NCI-H510A (cell line): ENCODE measurements at regions not wholly inside any gene's neighbourhood (a gene's known extent, or its start where the extent isn't known, plus 50 kb on each side); places are given as distances from the start of the nearest gene placed in this dataset.

Source experiments
- DNase-seq: peaks from one replicate; lab custom pipeline; 2025; lab: John Stamatoyannopoulos, UW

DNA sequence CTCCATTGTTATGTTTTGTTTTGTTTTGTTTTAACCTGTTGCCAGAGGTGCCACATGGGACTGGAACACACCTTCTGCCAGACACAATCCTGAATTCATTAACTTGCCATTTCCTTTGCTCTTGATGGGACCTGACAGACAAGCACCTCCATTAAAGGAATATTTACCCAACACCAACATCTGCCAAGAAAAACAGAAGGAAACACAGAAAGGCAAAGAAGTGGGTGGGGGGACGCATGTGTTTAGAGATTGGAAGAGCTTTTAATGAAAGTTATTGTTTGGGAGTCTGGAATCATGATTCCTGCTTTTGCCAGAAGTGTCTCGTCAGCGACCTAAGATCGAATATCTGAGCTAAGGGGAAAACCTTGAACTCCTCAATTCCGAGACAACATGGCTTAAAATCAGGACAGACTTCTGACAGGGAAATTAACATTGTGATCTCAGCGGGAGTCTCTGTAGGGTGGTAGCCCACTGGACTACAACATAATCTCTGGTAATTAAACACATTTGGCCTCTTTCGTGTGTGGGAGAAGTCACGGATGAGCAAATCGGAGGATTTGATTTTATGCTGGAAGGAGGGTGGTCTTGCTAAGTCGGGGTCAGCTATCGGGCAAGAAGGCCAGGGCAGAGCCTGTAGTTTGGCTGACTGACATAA lies 210.4 kb upstream of the FAR2 start:
- no peak for DNase-seq

DNA sequence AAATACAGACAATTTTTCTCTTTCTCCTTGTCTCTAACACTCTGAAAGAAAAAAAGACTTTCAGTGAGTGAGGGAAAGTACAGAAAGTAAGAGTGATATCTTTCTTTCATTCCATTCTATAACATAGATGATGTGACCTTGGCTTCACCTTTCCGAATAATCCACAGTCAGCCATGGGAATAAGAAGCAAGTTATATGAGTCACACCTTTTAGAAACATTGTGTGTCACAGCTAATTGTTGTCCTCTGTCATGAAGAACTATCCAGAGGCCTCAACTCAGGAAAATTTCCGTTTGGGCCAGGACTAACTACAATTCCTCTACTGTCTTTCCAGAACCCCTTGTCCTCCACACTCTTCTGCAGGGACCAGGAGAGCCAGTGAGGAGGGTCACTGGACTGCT lies 209.7 kb upstream of the FAR2 start:
- DNase-seq, result no peak

DNA sequence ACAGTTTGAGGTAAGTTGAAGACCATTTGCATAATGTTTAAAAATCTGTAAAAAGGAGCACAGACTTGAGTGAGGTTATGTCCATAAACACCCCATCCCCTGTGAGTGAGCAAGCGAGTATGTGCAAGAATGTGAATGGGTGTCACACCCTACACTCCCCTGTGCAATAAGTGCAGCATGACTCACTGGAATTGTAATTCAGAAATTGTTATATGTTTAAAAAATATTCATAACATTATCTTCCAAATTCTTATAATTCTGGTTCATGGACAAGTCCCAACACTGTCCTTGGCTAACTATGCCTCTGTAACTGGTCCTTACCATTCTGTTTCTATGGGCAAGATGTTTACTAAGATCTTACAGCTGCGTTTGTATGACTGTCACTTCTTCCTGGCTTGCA lies 207.8 kb upstream of the FAR2 start:
- DNase-seq, result no peak

DNA sequence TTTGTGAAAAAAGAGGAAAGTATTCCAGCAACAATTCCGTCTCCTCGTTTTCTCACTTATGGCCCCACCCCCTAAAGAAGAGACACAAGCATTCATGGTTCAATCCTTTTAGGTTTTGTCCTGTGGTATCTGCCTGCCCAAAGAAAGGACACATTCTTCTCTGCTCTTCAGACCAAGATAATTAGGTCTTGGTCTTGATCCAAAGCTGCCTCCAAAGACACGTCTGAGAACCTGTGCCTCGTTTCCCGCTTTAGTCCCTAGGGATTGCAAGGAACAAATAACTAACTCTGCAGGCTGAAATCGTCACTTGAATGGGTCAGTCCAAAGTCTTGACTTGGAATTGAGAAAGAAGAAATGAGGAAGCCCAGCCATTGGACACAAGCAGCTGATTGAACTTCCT lies 202.7 kb upstream of the FAR2 start:
- DNase-seq, result no peak

DNA sequence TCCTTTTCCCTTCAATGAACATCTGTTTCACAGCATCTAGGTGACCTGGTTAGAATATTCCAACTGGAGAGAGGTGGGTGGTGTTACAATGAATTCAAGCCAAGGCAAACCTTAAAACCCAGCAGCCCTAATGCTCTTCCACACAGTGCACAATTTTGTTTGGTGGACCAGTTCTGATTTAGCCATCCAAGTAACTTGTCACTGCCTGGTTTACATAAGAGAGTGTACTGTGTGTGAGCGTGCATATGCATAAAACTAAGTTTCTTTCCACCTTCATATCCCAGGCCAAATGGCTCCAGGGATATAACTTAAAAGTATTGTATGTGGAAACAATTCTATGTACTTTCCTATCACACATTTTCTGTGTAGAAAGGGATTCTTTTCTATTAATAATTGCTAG lies 200.4 kb upstream of the FAR2 start:
- no peak for DNase-seq

DNA sequence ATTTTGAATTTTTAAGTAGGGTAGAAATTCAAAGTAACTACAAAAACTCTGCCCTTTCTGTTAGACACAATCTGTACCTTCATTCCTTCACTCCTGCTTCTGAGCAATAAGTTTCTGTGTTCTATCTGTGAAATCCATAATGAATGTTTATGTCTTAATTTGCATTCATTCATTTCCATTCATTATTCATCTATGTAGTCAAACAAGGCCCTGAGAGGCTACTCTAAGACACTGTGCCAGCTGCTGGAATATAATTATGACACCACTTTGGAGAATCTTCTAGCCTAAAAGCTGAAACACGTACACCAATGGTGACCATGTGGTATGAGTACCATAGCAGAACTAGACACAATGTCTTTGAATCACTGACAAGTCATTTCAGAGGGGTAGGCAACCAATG lies 199.9 kb upstream of the FAR2 start:
- DNase-seq, result no peak

DNA sequence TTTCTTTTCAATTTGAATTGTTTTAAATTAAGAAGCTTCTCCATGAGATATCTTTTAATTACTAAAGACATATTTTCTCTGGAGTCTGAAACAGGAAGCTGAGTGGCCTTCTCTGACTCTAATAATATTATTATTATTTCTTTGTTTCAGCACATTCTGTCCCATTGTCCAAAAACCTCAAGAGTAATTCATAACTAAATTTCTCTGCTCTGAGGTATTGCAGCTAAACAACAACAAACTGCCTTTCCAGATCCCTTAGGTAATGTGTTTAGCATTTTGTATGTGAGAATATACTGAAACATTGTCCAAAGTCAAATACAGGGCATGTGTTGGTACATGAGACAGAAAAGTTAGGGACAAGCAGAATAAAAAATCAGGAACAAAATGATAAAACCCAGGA lies 199.0 kb upstream of the FAR2 start:
- DNase-seq, result no peak

DNA sequence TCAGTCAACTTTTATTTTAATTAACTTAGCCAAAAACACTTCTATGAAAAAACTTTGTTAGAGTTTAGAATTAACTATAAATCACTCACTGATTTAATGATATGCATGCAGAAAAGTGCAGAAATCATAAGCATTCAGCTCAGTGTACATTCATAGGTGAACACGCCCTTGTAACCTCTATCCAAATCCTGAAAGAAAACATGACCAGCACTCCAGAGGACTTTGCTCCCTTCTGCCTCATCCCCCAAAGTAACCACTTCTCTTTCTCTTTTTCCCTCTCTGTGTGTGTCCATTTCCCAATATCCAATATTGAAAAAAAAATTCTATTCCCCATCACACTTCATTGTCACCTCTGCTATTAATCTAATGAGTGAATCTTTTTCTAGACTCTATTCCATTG lies 197.1 kb upstream of the FAR2 start:
- no peak for DNase-seq

DNA sequence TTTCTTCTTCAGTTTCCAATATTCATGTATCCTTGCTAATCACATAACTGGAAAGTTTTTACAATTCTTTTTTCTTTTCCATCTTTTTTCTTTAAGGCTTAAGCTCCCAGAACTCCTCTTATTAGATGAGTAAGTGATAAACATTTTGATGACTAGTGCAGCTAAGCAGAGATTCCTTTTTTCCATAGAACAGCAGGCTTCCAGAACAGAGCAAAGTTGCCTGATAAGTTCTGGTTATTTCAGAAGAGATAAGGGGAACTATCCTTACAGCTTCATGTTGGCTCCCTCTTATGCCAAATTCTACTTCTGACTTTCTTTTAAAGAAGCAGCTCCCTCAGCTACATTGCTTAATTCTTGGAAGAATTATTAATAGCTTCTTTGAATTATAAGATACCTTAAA lies 194.7 kb upstream of the FAR2 start:
- DNase-seq, result no peak

DNA sequence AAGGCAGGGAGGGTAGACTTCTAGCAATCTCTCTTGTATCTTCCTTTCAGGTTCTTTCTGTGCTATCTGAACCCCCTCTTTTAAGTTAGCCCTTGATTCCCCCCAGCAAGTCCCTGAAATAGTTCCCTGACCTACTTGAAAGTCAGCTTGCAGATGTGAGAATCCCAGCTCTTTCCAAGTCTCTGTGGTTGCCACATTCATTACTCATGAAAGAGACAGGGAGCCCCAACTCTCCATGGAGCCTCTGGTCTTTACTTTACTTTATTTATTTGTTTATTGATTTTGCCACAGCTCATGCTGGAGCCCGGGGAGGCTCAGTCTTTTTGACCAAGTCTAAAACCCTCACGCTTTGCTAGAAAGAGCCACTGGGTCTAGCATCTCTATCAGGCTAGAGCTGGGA lies 193.6 kb upstream of the FAR2 start:
- DNase-seq, result no peak

DNA sequence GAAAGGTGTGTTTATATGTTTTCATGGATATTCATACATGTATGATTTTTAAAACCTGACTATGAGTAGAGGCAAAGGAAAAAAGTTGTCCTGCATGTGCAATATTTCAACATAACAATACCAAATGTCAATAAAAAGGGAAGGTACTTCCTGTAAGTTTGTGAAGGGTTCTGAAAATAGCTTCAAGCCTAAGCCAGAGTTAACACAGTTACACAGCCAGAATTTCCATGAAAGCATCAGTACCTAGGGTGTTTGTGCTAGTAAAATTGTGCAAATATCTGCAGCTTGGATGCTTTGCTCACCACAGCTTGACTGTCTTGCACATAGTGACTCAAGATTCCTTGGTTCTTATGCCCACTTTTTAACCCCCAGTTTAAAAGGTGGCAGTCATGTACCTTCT lies 193.1 kb upstream of the FAR2 start:
- DNase-seq, result no peak

DNA sequence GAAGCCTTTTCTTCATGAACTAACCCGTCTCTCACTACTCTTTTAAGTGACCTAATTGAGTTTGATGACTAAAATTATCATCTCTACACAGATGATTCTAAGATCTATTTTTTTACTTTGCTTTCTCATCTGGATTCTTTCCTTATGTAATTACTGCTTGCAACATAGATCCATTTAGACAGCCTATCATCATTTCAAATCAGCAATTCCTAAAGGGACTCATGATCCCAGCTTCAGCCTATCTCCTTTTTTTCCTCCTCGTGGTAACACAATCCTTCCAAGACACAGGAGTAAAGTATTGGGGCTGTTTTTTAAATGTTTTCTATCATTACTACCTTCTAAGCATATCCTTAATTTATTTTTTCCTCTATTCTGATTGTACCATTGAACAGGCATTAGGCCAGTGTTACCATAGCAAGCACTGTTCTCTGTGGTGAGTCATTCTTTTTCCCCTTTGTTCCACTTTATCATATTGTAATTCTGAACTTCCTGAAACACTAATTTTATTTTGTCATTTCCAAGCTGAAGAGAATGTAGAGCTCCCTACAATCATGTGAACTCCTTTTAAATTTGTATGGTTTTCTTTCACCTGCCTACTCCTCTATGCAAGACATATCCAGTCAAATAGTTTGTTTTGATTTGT lies 190.4 kb upstream of the FAR2 start:
- no peak for DNase-seq

DNA sequence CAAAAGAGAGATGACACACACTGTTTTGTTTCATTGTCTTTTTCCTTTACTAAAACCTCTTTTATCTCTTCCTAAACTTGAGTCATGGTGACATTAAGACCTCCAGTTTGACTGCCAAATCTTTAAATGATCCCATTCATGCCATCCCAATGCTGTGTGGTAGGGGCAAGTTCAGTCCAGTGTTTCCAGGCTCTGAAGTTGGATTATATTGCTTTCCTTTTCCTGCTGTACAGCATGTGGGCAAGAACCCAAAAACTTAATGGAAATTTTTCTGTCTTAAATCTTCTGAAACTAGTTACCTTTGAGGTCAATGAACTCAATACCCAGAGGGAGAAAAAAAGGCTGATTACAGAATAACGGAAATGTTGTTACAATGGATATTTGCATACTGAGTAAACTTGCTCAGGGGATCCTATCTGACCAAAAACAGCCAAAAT lies 187.1 kb upstream of the FAR2 start:
- no peak for DNase-seq

DNA sequence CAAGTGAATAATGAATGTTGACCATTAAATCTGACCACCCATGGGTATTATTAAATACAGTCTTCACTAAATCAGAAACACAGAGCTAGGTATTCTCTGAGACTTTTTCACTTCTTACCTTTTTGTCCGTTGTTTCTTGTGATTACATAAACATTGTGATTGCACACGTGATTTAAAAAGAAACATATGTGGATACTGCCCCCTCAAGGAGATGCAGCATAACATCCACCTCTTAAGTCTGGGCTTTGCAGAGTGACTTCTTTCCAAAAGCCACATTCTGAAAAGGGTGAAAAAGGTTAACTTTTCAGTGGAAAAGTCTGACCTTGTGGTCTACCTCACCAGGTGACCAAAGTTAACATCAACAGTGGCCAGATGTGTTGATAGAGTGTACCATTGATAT lies 185.5 kb upstream of the FAR2 start:
- no peak for DNase-seq

DNA sequence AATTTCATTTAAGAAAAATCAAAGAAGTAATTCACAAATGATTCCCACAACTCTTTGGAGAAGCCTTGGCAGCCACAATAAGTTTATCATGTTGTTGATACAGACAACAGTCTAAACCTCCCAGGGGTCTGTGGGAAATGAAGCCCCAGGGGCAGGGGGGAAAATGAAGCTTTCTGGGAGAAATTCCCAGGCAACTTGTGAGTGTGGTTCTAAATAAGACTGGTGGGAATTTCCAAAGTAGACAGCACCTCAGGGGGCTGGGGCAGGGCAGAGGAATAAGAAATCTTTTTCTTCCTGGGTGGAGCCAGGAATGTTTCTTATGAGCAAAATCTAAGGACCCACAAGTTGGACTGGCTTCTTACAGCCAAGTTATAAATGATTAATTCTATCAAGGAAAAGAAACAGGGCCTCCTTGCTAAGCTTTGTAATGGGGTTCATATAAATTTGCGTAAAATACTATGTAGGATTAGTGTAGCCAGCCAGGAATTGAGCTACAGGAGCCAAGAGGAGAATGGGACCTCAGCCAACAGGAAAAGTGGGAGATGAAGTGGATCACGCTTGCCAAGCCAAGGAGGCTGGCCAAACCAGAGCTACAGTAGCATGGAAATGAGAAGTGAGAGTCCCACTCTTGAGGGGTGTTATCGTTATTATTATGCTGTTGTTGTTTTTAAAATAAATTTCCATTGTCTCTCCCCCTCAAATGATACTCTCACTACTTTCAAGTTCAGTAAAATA lies 182.9 kb upstream of the FAR2 start:
- DNase-seq, result no peak

DNA sequence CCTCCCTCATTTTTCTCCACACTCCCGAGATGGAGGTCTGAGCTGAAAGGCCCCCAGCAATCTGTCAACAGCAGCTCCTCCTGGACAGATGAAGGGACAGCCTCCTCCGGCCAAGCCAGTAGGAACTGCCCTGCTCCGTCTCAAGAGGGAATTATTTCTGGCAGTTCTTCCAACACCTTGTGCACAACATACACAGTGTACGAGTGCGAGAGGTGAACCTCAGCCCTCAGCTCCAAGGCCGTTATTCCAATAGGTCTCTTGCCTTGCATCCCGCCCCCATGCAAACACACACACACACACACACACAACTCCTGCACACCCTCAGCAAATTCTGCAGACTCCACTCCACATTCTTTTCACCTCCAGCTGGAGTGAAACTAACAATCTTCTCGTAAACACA lies 181.7 kb upstream of the FAR2 start:
- no peak for DNase-seq

DNA sequence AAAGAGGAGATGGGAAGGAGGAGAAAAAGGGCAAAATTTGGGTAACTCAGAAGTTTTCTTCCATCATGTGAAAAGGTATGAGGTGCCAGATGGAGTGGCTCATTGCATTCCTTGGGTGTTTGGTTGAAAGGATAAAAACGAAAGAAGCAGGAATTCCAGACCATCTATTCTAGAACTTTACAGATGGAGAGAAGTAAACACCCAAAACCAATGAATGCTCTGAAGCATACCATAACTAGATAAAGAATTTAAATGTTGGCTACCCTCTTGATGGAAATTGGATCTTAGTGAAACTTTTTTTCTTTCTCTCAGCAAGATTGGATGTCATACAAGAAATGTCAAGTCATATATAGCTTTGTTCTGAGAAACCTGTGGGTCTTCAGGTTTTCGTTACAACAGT lies 175.6 kb upstream of the FAR2 start:
- no peak for DNase-seq

DNA sequence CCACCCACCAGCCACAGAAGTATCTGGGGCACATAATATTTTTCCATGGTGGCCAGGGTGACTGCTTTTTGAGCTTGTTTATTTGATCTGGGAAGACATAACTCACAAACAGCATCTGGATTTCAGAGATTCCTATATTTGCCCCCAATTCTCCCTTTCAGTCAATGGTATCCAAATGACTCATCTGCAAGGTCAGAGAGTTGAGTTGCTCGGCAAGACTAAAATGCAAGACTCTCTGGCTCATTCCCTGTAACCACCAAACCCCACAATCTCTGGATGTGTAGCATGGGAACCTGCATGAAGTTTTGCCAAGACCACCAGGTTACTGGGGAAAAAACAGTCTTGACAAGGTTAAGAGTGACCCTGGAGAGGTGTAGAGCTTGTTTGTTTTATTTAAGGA lies 174.9 kb upstream of the FAR2 start:
- no peak for DNase-seq

DNA sequence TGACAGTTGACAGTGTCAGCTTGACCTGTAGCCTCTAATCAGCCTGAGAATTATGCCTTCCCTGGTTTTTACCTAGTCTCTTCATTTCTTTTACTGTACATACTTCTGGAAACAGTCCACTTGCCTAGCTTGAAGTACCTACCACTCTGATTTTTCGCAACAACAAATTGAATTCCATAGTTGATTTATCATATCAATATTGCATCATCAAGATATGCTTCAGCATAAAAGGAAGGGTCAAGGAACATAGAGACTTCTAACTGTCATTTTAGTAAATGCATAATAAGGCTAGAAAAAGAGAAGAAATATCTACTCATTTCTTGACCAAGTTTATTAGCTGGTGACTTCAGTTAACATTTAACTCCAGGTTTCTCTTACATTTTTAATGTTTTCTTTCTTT lies 174.2 kb upstream of the FAR2 start:
- DNase-seq, result no peak

DNA sequence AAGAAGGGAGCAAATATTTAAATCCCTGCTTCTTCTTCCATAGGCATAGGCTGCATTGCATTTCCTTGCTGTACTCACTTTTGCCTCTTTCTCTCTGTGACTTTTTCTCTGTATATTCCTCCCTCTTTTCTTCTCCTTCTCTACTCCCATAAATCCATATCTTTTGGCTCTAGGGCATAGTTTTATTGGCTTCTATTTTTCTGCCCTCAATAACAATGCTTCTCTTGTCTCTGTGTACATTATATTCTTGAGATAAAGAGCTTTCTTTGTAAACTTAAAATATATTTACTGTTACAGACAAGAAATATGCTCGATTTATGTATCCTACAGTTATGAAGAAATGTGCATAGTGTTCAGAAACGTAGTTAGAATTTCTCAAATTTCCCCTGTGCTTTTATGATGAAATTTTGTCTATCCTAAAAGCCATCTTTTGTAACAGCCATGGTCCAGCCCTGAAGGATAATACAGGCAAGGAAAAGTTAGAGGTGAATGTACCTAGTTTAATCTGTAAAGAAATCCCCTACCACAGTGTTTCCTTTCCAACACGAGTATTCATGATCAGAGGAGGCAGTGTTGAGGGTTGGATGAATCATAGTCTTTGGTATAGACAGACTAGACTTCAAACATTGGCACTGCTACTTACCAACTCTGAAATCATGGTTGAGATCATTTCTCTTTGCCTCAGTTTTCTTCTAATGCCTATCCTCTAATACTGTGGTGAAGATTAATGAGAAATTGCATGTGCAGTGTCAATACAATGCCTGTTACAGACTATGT lies 173.3 kb upstream of the FAR2 start:
- no peak for DNase-seq

DNA sequence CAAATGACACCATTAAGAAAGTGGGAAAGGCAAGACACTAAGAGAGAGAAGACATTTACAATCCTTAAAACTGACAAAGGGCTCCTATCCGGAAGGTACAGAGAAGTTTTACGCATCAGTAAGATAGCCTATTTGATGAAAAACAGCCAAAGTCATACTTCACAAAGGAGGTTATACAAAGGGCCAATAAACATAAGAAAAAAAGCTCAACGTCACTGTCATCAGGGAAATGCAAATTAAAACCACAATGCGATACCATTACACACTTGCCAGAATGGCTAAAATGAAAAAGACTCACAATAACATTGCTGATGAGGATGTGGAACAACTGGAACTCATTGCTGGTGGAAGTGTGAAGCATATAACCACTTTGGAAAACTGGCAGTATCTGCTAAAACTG lies 168.6 kb upstream of the FAR2 start:
- DNase-seq, result no peak

DNA sequence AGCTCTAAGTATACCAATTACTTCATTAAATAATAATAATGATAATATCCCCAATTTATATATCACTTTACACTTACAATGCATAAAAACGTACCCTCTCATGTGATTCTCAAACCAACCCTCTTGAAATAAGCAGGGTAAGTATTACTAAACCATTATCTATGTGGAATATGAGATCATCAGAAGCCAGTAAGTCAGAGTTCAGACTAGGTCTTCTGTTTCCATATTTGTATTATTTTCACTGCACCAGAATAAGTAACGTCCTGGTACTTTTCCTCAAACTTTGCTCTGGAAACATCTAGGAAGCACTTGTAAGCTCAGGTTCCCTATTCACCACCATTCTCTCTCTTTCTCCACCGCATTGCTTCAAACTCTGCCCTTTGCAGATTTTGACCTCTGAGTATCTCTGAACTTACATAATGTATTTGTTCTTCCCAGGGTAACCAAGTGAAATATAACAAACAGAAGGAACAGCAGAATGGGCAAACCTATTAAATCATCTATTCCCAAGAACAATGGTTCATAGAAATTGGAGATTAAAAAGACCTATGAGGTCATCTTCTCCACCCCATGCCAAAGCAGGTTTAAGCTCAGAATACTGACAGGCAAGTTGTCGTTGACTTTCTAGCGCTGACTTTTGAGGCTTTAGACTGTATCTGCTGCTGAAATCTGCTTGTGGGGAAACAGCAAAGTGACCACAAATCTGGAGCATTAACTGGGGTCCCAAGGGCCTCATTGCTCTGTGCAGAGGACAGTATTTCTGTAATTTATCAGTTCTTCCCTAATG lies 161.3 kb upstream of the FAR2 start:
- DNase-seq, result no peak
